NCI-H524 (cell line): ENCODE measurements at regions not wholly inside any gene's neighbourhood (a gene's known extent, or its start where the extent isn't known, plus 50 kb on each side); places are given as distances from the start of the nearest gene placed in this dataset.
A peak's percentile ranks its signal among the peaks of the same experiment; 100 is the strongest.

Experiments
- DNase-seq, 2 experiments: peaks; one replicate each; lab custom pipeline; 2025; lab: John Stamatoyannopoulos, UW

DNA sequence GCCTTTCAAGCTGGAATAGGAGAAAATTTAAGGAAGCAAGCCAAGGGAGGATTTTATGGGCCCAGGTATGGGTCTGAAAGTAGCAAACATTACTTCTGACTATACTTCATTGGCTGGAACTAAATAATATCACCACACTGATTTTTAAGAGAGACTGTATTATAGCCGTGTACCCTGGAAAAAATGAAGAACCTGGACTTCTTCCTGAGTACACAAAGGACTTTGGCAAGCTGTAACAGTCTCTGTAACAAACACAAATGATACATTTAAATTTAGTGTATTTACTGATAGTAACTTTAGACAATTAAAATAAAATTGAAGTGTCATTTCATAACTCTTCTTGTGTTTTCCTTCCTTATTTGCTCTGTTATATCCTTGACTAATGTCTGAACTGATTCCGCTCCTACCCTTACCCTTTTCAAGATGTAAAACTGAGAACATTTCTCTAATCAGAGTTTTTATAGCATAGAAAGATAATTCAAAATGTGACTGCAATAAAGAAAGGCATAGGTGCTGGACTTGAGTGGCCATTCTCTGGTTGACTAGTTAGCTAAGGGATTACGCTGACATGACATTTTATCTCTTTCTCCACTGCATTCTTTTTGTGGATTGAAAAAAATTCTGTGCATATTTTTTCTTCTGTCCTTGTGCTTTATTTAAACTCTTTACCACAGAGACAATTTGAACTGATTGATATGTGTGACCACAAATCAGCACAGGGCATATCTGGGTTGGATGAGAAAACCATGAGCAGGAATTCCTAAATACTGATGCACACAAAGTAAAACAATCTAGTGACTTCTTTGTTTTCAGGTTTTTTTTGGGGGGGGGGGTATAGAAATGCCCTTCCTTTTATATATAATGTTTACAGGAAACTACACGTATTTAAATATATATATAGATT, 349.7 kb downstream of the MDFIC start:
- no peak for DNase-seq

DNA sequence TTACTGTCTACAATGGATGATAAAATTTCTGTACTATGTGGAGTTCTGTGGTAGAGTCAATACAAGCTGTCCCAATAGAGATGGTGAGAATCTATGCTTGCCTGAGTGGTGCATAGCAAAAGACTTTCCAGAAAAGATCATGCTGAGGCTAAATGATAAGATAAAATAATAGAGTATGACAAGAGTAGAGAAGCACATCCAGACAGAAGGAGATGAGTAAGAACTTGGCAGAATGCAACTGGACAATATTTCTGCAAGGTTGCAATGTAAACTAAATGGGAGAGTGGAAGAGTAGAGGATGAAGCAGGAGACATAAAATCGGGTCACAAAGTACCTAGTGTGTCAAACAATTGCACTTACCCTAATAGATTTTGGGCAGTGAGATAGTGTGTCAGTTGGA, 347.6 kb downstream of the MDFIC start:
- no peak for DNase-seq

DNA sequence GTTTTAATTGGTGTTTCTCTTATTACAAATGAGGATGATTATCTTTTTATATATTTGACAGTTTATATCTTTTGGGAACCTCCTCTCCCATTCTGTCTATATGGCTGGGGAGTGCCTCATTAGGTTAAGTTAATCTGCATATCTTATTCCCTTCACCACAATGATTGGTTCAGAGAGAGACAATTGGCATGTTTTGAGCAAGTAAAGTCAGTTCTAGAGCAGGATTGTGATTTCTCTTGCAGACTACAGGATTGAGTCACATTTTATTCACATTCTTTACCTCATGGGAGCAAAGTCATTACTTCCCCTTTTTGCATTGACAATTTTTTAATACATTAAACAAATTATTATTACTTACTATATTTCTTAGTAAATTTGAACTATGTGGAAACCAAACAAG, 345.6 kb downstream of the MDFIC start:
- no peak for DNase-seq

DNA sequence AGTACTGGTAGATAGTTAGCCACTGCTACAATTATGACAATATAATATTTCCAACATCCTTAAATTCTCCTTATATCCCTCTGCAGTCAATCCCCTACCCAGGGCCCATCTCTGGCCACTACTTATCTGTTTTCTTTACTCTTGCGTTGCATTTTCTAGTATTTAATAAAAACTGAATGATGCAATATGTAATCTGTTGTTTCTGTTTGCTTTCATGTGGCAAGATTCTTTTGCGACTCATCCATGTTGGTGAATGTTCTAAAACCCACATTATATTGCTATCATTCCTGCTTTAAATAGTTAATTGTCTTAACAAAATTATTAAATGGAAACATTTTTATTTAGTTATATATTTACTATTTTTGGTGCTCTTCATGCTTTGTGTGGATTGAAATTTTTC, 338.5 kb downstream of the MDFIC start:
- DNase-seq = no peak

DNA sequence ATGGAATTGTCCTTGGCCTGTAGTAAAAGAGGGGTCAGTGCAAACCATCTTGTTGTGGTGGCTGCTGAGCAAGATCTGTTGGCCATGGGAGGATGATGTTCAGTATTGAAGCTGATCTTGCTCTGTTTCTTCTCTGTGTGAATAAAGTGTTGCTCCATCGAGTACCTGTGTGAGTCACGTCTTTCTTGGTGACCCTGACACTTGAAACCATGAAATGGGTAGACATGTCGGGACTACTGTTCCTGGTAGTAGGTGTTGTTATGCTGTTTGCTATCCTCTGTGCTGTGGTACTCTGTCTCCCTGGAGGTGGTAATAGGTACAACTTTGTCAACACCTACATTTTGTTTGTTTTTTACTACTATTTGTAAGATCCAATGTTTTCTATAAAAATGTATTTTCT, 330.6 kb downstream of the MDFIC start:
- no peak for DNase-seq

DNA sequence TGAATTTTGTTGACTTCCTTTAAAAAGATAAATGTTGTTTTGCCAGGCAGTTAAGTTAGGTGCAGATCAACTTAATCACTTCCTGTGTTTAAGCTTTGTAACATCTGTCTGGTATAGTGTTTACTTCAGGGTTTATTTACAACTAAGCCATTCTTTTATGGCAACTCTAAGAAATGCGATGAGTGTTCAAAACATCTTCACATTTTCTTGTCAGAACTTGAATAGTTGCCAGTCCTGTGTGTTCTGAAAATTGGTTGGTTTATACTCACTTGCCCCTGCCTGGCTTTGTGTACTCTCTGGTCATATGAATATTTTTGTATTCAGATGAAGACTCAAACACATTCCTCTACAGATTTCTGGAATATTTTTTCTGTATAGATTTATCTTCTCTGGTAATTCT, 327.2 kb downstream of the MDFIC start:
- DNase-seq = no peak

DNA sequence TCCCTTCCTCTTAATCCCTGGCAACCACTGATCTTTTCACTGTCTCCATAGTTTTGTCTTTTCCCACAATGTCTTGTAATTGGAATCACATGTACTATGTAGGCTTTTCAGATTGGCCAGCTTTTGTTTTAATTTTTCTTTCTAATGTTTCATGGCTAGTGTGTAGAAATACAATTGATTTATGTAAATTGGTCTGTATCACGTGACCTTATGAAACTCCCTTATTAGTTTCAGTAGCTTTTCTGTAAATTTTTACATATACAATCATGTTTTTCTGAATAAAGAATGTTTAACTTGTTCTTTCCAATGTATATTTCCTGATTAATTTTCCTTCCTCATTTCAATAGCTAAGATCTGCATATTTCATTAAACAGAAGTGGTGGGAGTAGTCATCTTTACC, 319.3 kb downstream of the MDFIC start:
- DNase-seq = no peak

DNA sequence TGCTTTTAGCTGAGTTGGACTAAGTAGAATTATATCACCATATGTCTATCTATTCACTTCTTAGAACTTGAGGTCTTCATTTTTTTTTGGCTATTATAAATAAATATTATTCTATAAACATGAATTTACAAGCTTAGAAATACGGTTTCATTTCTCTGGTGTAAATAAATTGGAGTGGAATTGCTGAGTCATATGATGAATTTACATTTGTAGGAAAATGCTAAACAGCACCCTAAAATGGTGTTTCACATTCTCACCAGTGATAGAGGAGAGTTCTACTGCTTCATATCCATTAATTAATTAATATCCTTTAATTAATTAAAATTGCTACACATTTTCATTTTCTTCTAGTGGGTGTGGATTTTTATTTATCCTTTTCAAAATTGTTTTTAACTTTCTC, 318.3 kb downstream of the MDFIC start:
- no peak for DNase-seq

DNA sequence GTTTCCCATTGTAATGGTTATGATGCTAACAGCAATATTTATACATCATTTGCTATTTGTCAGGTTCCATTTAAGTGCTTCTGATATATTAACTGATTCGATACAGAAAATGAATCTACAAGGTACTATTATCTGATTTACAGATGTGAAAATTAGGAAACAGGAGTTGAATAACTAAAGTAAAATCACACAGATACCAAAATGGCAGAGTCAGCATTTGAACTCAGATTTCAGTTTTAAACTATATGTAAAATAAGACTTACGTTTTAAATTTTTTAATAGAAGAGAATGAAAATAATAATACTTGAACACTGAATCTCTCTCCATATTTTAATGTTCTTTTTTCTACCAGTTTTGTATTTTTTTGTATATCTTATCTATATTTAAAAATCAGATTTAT, 313.2 kb downstream of the MDFIC start:
- DNase-seq = no peak

DNA sequence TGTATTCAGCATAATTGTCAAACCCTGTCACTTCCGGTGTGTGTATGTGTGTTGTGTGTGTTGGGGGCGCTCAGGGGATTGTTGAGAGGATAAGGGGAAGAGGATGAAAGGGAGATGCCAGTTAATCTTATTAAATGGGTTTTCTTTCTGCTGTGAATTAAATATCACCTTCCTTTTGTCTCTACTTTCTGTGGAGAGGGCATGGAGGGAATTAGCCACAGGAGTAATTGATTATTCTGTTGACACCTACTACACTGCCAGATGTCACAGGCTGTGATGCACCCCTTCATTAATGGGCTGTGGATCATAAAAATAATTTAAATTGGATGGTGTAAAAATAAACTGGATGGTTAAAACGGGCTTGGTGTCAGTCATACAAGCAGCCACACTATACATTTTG, 311.9 kb downstream of the MDFIC start:
- peak; percentile 24 to 86 for DNase-seq

DNA sequence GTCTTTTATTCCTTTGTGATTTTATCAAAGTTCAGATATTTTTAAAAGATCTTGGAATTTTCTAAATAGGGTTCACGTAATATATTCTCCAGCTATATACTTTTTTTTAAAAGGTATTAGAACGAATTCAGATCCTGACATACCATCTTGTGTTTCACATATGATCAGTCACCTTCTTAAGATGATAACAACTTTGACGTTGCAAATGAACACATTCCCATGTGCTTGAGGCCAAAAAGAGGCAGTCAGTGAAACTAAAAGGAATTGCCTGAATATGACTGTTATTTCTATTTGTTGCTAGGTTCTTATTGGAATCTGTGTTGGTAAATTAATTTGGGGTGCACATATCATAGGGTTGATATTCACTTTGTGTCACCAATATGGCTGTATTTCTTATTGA, 310.1 kb downstream of the MDFIC start:
- DNase-seq = no peak

DNA sequence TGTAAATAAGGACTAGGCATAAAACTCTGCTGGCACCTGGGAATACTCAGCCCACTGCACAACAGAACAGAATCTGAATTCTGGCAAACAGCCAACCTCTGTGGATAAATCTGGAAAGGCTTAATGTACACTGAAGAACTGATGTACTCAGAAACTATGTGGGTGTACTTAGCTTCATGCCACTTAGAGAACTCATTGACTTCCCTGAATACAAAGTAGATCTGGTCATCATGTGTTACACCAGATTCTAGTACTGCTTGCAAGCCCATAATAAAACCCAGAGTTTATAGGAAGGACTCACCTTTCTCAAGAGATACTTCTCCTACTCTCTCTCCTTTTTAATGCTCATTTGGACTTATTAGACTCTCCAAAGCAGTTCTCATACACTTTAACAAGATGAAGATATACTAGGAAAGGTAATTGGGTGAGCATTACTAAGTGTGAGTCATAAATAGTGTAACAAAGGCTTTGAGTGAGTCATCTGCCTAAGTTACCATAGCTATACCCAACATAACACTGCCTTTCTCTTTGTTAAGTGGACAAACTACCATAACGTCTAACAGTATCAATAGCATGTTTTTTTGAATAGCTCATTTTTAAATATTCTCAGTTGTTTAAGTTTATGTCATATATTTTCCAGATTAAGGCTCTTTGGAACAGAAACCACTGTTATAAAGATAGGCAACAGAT, 309.1 kb downstream of the MDFIC start:
- peak; percentile 28 to 75 for DNase-seq

DNA sequence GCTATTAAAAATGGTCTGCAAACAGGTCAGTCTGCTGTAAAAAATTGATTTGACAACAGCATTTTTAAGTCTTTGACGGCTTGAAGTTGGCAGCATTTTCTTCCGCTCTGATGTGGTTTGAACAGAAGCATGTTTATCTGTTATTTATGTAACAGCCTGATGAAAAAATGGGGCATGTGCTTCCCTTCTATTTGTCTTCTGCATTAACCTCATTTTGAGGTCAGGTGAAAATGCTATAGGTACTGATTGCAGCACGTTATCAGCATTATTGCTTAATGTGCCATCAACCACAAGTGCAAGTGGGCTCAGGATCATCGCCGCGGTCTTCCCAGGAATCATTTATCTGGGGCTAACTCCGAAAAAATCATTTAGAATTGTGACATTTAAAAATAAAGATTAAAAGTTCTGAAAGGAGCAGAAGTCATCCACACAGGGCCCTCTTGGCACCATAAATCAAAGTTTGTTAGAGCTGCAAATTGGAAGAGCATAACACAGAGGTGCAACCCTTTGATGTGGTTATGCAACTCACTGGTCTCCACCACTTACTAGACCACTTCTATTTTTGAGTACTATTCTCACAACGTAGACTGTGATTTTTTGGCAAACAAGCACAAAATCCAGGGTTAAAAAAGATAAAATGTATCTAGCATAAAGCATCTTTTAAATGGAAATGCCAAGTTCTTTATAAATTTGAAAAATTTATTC, 307.7 kb downstream of the MDFIC start:
- no peak for DNase-seq

DNA sequence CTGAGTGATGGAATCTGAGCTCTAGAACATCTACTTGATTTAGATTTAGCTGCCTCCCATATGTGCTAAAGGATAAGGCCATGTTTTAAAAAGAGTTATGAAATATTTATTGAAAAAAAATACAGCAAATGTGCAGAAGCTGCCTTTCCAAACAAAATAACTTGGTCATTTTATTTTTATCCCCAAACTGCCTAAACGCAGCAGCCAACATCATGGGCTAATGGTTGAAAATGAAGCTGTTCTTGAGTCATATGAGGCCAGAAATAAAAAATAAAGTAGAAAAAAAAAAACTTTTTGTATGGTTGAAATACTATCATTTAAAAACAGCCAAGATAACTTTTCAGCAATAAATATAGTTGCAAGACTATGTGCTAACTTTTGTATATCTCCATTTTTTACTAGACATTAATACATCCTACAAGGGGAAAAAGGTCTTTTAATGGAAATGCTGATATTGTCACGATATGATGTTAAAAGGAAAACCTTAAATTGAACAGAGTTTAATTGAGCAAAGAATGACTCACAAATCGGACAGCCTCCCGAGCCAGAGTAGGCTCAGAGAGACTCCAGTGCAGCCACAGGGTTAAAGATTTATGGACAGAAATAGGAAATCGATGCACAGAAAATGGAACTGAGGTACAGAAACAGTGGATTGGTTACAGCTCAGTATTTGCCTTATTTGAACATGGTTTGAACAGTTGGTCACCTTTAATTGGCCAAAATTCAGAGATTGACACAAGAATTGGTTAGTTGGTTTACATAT, 305.8 kb downstream of the MDFIC start:
- DNase-seq = no peak

DNA sequence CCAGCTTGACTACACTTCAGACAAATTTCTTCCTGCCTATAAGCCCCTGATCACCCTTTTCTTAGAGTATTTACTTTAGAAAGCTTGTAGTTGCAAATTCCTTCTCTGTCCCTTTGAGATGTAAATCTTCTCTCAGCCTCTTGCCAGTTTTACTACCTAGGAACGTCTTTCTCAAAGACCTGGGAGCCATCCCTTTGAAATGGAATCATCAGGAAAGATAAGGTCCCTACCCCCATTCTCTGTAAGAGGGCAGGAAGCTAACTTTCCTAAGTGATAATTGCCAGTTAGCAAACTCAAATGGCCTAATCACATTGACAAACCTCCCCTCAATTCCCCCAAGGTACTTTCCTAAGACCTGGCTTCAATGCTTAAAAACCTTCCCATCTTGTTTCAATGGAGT, 304.5 kb downstream of the MDFIC start:
- DNase-seq = no peak

DNA sequence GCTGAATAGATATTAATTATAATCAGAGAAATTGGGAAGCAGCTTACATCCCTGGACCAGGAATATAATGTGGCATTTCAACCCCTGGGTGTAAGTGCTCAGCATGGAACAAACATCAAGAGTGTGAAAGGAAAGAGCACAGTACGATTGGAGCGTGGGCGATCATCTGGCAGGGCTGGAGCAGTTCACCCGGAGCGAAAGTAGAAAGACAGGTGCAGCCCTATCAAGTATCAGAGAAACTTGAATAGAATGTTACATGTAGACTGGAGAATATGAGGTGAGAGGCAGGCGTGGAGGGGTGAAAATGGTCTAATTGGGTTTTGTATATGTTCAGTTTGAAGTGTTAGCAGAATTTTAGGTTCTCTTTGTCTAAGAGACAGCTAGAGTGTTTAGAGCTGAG, 303.0 kb downstream of the MDFIC start:
- DNase-seq = no peak

DNA sequence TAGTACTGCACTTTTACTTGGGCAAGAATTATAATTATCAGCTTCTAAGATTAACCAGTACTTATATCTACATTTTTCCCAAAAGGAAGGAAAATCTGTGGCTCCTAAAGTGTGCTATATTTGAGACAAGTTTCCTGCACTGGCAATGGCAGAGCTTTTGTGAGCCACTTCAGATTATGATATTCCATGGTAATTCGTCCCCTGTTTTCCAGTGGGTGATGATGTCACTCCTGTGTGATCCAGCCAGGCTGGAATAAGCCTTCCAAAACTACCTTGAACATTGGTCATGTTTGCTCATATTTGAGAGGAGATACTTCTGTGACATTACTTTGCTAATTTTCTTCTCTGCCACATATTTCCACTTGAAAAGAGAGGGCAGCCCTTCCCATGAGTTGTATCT, 302.1 kb downstream of the MDFIC start:
- DNase-seq = no peak

DNA sequence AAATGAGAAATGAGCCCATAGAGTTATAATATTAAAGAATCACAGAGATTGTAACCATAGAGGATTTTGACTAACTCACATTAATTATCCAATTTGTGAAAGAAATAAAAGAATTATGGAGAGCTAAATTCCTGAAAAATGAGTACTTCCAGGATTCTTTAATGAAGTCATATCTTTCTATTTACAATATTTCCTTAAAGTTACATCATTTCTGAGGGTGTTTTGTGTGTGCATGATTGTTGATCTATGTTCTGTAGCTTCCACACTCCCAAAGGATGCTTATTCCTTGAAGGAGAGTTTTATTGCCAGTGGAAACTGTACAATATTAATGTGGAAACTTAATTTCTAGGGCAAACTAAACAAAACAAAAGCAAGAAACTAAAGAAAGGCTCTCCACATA, 299.6 kb downstream of the MDFIC start:
- no peak for DNase-seq

DNA sequence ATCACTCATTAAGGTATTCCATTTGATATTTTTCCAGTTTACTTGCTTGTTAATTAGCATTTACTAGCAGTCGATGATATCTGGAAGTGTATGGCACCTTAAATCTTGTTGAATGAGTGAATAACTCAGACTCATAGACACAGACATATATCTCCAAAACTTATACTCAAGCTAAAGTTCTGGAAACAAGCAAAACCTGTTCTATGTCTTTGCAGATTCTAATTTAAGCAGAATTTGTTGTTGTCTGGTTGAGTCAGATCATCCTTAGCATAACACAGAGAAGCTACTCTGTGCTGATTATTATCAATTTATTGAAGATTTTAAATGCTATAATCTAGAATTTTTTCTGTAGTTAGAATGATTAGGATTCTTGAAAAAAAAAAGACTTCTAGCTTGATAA, 296.2 kb downstream of the MDFIC start:
- DNase-seq = no peak

DNA sequence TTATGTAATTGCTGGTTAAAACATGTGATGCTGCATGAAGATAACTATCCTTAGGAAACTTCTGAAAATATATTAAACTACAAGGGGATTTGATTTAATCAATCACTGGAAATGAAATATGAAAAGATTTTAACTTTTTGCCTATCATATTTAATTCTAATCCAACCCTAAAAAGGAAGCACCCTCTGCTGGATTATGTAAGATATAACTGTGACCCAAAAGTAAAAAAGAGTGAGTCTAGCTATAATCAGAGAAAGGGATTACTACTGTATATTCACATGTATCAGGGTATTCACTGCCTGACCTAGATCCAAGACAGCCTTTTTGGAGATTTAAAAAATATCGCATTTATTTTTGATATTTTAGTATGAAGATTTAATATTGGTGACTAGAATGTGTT, 295.5 kb downstream of the MDFIC start:
- DNase-seq = no peak

DNA sequence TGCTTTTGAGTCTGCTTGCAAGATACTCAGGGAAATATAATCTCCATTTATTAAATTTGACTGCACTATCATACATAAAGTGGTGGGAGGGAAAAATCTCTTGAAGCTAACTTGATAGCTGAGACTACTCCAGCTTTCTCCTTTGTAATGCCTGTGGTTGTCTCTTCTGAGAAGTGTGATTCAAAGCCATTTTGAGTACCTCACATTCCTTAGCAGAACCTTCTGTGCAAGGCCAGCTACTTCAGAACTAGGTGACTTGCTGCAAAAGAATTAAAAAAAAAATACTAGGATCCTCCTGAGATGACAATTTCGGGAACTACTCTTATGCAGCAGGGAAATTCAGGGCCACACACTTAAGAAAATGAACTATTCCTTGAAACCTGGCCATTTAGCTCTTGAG, 294.8 kb downstream of the MDFIC start:
- DNase-seq = no peak

DNA sequence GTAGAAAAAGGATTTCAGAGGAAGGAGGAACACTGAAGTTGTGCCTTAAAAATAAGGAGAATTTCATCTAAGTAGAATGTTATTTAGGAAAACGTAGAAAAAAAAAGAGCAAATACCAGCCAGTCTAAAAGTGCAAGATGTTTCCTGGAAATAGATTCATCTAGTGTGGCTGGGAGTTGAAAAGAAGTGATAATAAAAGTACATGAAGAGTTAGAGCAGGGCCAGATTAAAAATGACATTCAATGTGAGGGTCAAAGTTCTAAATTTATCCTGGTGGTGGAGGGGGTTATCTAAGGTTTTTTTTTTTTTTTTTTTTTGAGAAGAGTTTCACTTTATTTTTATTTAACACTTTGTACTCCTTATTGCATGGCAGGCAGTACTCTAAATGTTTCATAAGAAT, 289.3 kb downstream of the MDFIC start:
- no peak for DNase-seq
